HG03103 (cell line): ENCODE measurements at regions not wholly inside any gene's neighbourhood (a gene's known extent, or its start where the extent isn't known, plus 50 kb on each side); places are given as distances from the start of the nearest gene placed in this dataset.
"Not testable (repeated sequence)": the region's sequence is repeated elsewhere in the genome, so short reads cannot be mapped to it uniquely, and the experiment has no call there.

Experiments
- ATAC-seq: cut with Tn5 transposase; IDR thresholded peaks from one replicate; pipeline ENCODE4 v1.9.1; 2021; ENCODE audit warnings: low read depth; ENCODE audit not compliant: unreplicated experiment

DNA sequence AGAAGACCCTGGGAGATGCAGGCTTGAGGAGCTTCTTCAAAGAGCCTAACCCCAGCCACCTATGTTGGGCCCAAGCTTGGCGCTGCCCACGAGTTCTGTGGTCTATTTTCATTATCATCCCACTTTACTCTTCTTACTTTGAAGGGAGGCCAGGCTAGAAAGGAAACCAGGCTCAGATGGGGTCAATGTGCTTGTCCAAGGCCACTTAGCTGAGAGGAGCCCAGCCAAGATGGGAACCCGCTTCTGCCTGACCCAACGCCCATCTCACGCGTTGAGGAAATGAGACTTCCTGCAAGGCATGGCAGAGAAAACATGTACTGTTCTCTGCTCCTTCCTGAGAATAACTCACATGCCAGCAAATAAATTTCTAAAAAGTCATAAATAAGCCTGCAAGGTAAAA, 486.3 kb upstream of the PROK2 start:
- no peak for ATAC-seq

DNA sequence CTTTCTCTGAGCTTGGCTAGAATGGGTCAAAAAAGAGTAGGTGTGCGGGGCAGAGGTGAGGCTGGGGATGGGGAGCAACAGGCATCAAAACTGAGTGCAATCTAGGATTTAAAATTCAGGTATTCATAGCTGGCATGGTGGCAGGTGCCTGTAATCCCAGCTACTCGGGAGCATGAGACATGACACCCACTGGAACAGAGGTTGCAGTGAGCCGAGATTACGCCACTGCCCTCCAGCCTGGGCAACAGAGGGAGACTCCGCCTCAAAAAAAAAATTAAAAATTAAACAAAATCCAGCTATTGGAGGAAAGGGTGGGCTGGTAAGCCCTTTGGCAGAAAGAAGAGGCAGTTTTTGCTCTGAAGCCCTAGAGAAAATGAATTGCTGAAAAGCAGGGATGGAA, 485.8 kb upstream of the PROK2 start:
- no peak for ATAC-seq

DNA sequence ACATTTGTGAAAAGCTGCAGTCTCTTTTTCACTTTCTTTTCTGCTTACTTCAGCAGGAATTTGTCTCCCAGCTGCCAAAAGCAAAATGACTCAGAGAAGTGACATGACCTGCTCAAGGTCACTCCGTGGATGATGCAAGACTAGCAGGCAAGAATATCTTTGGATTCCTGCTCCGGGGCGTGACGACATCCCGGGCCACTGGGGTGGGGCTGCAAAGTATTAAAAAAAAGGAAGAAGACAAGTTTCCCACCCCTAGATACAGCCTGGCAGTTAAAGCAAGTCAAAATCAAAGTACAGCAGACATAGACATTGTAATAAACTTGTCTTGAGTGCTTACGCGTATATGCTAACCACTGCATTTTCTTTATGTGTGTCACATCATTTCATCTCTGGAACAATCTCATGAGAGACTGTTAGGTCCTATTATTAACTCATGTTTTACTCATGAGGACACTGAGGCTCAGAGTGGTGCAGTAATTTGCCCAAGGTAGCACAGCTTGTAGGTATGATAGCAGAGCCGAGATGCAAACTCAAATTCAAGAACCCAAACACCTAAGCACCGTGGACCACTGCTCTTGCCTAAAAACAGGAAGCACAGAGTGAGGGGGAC, 485.2 kb upstream of the PROK2 start:
- no peak for ATAC-seq

DNA sequence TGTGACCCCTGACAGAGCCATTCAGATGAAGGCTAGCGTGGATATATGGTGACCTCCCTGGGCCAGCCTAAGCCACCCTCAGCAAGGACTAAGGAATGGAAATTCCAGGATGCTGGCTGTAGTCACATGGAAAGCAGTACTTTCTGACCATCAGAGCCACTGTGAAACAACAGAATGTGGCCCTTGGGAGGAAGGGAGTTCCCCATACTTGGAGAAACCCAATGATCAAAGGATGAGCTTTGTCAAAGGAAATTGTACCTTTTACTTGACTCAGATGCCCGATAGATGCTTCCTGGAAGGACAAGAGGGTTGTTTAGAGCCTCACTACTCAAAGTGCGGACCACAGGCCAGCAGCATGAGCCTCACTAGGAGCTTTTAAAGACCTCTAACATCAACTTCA, 484.5 kb upstream of the PROK2 start:
- ATAC-seq = no peak

DNA sequence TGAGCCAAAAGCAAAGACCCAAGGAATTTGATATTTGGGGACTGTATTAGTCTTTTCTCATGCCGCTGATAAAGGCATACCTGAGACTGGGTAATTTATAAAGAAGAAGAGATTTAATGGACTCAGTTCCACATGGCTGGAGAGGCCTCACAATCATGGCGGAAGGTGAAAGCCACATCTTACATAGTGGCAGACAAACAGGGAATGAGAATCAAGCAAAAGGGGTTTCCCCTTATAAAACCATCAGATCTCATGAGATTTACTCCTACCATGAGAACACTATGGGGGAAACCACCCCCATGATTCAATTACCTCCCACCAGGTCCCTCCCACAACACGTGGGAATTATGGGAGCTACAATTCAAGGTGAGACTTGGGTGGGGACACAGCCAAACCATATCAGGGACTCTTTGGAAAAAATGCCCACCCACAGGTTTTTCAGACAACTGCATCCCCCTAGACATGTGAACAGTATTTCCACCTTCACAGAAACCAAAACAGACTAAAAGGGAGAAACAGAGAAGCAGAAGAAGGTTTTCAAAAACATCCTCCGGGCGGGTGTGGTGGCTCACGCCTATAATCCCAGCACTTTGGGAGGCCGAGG, 482.1 kb upstream of the PROK2 start:
- ATAC-seq = not testable (repeated sequence)

DNA sequence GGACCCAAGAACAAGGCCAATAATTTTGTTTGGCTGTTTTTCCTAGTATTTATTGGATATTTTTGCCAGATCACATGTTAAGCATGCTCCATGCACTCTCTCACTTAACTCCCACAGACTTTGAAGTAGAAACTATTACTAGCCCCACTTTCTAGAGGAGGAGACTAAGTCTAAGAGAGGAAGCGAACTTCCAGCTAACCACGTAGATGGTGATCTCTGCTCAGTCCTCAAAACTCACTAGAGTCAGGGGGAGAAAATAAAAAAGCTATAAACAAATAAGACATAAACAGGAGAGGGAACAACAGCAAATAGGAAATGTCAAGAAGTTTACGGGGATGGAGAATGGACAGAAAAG, 481.0 kb upstream of the PROK2 start:
- ATAC-seq = no peak

DNA sequence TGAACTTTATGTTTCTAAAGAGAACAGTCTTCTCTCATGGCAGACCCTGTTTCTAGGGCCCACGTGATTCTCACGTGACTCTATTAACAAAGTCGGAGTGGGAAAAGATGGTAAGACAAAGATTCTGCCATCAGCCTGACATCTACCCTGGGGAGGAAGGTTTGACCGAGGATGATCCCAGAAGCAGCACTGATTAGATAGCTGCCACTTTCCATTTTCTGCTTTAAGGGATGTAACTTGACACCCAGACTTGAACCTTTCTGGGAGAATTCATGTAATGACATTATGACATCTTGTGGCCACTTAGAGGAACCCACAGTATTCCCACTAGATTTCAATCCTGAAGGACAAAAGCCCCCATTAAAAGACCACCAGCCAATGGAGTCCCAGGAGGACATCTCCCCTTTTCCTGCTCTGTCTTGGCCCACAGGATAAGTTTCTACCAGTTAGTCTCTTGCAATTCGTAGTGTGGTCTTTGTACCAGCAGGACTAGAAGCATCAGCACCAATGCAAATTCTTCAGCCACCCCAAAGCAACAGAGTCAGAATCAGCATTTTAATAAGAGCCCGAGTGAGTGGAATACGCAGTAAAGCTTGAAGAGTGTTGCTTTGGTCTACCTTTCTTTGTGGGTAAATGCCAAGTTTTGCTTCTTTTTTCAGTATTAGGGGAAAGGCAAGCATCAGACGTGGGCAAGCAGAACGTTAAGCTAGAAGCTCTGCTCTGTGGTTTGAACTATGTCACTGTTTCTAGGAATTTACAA, 480.5 kb upstream of the PROK2 start:
- no peak for ATAC-seq

DNA sequence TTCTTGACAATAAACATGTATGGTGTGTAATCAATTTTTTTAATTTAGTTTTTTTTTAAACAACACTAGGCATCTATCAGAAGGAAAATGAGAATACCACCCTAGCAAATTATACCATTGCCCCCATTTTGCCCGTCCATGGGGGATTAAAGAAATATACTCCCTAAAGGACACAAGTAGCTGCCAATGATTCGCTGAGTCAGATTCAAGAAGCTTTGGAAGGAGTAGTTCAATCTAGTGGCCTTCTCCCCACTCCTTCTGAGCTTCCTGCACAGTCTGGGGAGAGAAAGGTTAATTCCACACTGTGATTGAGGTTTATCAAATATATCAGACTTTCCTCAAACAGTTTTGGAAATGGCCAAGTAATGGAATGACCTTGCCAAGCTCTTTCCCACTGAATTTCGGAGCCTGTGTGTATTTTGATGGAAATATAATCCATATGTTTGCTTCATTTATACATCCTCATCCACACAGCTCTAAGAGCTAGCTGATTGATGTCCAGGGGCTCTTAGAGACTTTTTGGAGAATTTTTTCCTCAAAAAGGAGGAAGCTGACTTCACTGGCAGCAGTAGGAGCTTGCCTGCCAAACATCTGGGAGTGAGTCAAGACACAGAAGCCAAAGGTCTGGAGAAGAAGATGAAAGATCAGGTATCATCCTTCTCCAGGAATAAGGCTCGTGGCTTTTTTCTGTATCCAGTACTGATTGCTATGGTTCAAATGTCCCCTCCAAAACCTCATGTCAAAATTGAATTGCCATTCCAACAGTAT, 478.5 kb upstream of the PROK2 start:
- ATAC-seq = no peak

DNA sequence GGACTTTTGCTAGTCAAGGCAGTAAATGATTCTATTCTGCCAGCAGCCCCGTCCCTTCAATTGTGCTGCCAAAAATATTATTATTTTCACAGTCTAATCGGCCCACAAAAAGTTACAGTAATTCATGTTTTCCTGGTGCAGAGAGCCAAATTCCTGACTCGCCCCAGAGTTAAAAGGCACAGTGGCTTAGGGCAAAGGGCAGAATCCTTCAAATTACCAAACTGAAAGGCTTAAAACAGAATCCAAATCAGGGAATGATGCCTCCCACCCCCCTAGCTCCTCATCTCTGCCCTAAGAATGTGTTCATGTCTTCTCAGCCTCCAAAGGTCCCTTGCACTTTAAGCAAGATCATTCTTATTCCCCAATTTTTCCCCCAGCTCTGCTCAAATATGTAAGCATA, 477.8 kb upstream of the PROK2 start:
- no peak for ATAC-seq

DNA sequence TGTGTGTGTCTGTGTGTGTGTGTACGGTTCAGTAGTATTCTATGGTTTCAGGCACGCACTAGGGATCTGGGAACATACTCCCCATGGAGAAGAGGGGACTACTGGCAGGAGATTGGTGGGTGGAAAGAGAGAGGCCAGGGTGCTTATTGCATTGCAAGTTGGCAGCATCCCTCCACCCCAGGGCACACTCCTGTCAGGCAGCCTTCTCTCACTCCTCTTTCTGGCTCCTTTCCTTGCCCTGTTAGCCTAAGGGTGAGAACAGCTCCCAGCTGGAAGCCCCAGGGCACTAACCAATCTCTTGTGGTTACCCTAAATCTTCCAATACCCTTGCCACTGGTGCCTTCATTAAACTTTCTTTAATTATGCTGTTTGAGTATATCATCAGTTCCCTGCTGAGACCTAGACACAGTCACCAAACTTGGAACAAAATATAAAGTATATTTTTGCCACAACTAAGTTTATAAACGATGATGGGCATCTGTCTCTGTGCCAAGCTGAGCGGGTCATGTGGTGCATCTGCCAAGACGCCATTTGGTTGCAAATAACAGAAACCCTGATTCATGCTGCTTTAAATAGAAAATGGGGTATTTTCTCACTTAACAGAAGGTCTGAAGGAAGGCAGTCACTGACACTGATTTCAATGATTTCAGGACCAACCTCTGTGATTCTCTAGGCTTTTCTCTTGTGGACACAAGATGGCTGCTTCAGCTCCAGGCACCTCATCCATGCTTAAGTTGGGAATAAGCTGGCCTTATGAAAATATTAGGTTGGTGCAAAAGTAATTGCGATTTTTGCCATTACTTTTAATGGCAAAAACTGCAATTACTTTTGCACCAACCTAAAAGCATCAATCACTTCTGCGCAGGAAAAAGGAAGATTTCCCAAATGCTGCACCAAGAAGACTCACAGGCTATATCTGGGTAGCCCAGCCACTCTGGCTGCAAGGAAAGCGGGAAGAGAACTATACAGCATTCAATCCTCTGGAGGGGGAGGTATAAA, 476.9 kb upstream of the PROK2 start:
- no peak for ATAC-seq

DNA sequence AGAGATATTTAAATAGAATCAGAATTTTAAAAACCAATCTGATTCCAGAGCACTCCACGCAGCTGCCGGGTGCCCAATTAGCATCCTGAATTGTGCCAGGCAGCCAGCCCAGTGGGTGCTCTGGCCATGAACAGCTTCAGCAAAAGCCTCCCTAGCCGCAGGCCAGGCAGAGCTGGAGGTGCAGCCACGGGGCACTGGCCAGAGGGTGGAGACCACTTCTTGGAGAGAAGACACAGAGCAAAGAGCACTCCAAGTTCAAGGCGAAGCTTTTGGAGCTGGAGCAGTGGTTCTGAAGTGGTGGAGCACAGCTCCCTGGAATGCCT, 475.6 kb upstream of the PROK2 start:
- ATAC-seq = no peak

DNA sequence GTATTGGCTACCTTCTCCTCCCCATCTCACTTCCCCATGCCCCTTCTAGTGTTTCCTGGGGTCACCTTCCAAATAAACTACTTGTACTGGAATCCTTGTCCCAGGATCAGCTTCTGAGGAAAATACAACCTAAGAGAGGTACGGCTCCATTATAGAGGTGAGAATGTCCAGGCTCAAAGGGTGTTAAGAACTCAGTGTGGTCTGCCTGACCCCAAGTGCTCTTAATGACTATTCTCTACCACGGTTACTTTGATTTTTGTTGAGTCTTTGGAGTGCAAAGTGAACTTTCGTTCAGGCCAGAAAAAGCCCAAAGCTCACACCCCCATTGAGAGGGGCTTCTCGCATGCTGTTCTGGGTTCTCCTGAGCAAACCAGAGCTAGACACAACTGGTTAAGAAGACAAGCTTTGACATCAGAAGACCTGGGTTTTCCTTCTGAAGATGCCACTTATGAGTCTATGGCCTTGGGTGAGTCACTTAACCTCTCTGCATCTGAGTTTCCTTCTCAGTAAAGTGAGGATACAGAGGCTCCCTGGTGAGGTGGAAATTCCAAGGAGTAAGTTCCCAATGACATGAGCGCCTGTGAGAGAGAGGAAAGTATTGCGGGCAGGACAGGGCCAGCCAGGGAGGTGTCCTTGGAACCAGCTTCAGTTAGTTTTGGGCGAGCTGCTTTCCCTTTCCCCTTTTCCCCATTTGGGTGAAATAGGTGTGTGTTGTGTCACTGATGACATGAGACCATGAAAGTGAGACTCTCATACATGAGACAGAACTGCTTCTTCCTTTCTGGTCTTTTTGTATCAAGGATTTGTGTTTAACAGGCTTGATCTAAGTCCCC, 475.0 kb upstream of the PROK2 start:
- no peak for ATAC-seq

DNA sequence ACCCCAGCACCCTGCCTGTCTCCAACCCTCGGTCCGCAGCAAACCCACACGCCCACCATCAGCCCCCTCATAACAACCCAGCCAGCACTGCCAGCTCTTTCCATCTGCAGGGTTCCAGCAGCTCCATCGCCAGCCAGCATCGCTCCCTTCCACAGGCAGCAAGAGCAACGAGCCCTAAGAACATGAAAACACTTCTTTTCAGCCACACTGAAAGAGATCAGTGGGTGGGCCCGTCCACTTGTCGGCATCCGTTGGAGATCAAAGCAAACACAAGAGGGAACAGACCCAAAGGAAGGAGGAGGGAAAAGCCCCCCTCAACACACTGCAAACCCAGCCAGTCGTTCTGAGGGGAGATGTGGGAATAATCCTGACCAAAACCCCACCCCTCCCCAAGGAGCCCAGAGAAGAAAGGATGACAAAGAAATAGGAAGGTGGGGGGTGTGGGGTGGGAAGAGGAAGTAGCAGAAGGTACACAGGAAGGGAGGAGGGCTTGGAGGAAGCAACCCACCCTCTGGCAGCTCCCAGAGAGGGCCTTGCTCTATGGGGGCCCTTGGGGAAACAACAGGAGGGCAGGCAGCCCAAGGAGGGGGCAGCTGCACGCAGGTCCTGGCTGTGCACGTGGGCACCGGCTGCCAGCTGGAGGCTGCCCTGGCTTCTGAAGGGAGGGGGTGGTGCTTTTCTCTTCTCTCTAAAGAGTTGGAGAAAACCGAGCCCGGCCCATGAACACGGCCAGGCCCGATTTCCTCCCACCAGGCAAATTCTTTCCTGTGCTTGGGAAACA, 473.6 kb upstream of the PROK2 start:
- no peak for ATAC-seq

DNA sequence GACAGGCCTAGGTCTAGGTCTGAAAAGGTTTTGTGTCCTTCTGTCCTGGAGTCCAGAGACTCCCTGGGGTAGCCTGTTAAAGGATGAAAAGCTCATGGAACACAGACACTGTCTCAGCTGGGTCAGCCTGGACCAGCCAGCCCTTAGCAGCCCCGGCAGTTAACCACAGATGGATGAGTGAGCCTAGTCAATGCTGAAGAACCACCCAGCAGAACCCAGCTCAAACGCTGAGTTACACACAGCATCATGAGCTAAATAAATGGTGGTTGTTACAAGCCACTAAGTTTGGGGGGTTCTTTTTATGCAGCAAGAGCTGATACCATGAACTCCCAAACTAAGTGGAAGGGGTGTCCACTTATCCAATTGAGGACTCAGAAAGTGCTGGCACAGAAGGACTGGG, 472.8 kb upstream of the PROK2 start:
- no peak for ATAC-seq

DNA sequence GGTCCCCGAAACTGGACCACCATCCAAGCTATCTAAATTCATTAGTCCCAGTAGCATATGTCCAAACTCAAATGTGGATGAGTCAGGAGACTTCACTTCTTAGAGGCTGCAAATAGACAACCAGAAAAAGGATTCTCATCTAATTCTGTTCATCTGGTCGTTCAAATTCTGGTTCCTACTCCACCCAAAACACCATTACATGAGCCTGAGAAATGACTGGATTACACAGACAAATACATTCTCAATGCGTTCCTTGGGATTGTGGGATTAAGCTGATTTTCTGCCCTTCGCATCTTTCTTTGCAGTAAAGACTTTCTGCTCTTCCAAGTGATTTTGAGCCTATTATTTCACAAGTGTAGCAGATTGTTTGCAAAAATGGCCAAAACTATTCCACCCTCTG, 472.3 kb upstream of the PROK2 start:
- no peak for ATAC-seq

DNA sequence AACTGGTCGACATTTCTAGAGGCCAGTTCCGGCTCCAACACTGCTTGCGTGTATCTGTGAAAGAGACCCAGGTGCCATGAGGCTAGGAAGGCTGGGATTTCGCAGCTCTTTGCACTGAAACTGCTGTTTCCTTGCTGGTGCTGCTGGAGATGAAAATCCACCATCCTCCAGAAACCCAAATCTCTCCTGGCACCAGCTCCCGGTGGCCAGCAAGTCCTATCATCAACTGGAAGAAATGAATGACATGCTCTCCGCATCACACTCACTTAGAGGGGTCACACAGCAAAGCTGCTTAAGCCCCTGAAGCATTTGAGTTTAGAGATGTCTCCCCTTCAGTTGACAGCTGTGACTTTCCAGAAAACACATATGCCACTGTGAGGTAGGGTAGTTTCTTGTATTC, 471.8 kb upstream of the PROK2 start:
- ATAC-seq = no peak

DNA sequence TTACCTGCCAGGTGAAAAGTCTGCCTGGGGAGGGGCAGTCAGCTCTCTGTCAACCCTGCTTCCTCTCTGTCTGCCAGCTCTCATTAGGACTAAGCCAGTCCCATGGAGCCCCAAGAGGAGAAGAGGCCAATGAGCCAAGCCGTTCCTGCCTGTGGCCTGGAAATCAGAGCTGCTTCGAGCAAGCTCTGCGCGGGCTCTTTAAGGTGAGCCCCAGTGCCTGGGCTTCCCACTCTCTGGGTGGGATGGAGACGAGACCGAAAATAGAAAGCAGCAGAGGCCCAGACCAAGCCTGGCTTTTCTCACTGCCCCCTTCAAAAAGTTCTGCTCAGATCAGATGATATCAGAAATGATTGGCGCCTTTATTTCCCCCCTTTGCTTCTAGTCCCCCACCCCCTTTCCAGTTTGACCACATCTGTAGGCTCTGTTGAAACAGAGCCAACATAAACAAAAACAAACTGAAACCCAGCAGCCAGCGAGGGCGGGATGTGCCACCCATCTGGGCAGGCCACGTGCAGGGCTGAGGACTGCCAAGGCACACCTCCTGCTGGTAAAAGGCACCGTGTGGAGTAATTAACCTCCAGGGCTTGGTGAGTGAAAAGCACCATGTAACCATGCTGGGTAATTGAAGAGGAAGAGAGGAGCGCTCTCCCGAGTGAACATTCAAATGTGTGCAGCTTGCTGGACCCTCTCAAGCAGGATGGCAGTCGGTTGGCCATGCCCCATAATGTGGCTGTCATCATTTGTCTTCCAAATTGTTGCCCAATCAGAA, 471.0 kb upstream of the PROK2 start:
- no peak for ATAC-seq

DNA sequence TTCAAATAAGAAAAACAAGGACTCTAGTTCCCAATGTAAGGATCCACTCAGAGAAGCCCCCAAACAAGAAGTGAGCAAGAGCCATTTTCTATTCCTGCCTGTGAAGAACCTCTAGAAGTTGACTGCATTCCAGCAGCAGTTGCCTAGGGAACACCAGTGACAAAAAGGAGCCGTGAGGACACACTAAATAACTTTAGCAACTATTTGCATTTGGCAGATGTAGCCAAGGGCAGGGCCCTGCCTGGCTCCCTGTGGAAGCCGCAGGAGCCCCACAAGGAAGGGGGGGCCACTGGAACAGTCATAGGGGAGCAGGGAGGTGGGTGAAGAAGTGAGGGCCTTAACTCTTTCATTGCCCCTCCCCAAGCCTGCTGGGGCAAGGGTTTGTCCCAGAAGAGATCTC, 470.2 kb upstream of the PROK2 start:
- ATAC-seq = no peak
